SK-N-MC (cell line): ENCODE measurements at regions not wholly inside any gene's neighbourhood (a gene's known extent, or its start where the extent isn't known, plus 50 kb on each side); places are given as distances from the start of the nearest gene placed in this dataset.

ENCODE experiments used
- EZH2 ChIP-seq: fragments of 200-600 bp; sonication (generic); IDR thresholded peaks from one replicate; pipeline ENCODE4 v1.6.1; 2017; ENCODE audit warnings: antibody characterized with exemption
- POLR2AphosphoS5 ChIP-seq: IDR thresholded peaks from 2 replicates; pipeline ENCODE4 v1.6.1; 2012; ENCODE audit warnings: mild to moderate bottlenecking, low read depth, low read length, borderline replicate concordance

- no peak for TF ChIP-seq POLR2AphosphoS5
- TF ChIP-seq EZH2, result no peak
Measured at GRCh38 chrX:46250151-46250550, 295.1 kb downstream of the ZNF674 start.
